Upper lobe of right lung (tissue), 1 donor: ENCODE measurements at regions not wholly inside any gene's neighbourhood (a gene's known extent, or its start where the extent isn't known, plus 50 kb on each side); places are given as distances from the start of the nearest gene placed in this dataset.

Experiments
- ATAC-seq: fragments of 200-7000 bp; cut with Tn5 transposase; one replicate; pipeline ENCODE4 v1.9.1; 2020; ENCODE audit warnings: mild to moderate bottlenecking, moderate library complexity
- DNase-seq: peaks from one replicate; pipeline ENCODE4 v3.0.0-alpha.2; 2020
- H3K27ac ChIP-seq: fragments of 200-600 bp; one replicate; pipeline ENCODE4 v1.8.0; 2022
- H3K27me3 ChIP-seq: fragments of 200-600 bp; one replicate; pipeline ENCODE4 v1.8.0; 2022; ENCODE audit warnings: mild to moderate bottlenecking
- H3K36me3 ChIP-seq: fragments of 200-600 bp; one replicate; pipeline ENCODE4 v1.8.0; 2022
- H3K4me1 ChIP-seq: fragments of 200-600 bp; one replicate; pipeline ENCODE4 v1.8.0; 2022
- H3K4me3 ChIP-seq: fragments of 200-600 bp; one replicate; pipeline ENCODE4 v1.8.0; 2022; ENCODE audit warnings: mild to moderate bottlenecking
- H3K9me3 ChIP-seq: fragments of 200-600 bp; one replicate; pipeline ENCODE4 v1.8.0; 2022
- intact Hi-C: fragments of 100-400 bp; cut with DNase I; formaldehyde crosslinking; loops from one replicate; pipeline ENCODE4 v1.11.0; 2022
- TF ChIP-seq, protein P1 (sequence below): fragments of 200-600 bp; IDR thresholded peaks from one replicate; pipeline ENCODE4 v1.8.0; 2022; ENCODE audit warnings: antibody characterized with exemption
- donor health status: DM: no; HTN: yes; CAD: no; lungs with severe emphysema.

DNA sequence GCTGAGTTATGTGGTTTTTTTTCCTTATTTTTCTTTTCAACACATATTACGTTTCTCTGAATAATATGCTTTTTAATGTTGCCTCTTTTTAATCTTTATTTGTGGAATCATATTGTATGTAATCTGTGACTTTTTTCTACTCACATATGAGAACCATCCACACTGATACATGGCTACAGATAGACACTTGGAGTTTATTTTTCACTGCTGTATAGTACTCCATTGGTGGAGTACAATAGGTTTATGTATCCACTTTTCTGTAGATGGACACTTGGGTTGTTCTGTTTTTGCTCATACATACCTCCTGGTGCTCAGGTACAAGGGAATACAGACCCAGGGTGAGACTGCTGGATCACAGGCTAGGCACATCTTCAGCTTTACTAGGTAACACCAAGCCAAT, 71.5 kb upstream of the ERG start:
- no peaks in the 10 kb centered on the region for H3K27me3 ChIP-seq
- H3K36me3 ChIP-seq = no peaks in the 10 kb centered on the region
- no peaks in the 10 kb centered on the region for H3K4me1 ChIP-seq
- DNase-seq = no peak
- H3K27ac ChIP-seq = no peak overlapping the region
- no peaks in the 10 kb centered on the region for H3K9me3 ChIP-seq
- ATAC-seq = no peak
- no peak overlapping the region for H3K4me3 ChIP-seq
- TF ChIP-seq, protein P1, sequence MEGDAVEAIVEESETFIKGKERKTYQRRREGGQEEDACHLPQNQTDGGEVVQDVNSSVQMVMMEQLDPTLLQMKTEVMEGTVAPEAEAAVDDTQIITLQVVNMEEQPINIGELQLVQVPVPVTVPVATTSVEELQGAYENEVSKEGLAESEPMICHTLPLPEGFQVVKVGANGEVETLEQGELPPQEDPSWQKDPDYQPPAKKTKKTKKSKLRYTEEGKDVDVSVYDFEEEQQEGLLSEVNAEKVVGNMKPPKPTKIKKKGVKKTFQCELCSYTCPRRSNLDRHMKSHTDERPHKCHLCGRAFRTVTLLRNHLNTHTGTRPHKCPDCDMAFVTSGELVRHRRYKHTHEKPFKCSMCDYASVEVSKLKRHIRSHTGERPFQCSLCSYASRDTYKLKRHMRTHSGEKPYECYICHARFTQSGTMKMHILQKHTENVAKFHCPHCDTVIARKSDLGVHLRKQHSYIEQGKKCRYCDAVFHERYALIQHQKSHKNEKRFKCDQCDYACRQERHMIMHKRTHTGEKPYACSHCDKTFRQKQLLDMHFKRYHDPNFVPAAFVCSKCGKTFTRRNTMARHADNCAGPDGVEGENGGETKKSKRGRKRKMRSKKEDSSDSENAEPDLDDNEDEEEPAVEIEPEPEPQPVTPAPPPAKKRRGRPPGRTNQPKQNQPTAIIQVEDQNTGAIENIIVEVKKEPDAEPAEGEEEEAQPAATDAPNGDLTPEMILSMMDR = no peak
- intact Hi-C loops = no loop called here

DNA sequence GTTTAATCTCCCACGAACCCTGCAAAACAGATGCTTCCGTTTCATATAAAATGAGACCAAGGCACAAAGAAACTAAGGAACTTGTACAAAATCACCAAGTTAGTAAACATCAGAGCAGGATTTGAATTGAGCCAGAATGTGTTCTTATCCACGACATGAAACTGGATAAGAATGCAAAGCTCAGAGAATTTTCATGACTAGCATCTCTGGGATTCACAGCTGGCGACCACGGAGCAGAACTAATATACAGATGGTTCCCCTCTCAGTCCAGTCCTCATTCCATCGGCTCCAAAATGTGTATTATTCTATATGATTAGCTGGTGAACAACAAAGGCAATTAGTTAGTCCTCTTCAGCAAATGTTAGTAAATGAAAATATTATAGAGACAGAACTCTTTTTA, 72.3 kb upstream of the ERG start:
- H3K27me3 ChIP-seq = no peaks in the 10 kb centered on the region
- H3K36me3 ChIP-seq = no peaks in the 10 kb centered on the region
- no peak overlapping the region for H3K4me3 ChIP-seq
- TF ChIP-seq, protein P1 = no peak
- DNase-seq (no peak), ATAC-seq (no peak)
- no peaks in the 10 kb centered on the region for H3K4me1 ChIP-seq
- no peak overlapping the region for H3K27ac ChIP-seq
- intact Hi-C loops = no loop called here
- H3K9me3 ChIP-seq = no peaks in the 10 kb centered on the region

DNA sequence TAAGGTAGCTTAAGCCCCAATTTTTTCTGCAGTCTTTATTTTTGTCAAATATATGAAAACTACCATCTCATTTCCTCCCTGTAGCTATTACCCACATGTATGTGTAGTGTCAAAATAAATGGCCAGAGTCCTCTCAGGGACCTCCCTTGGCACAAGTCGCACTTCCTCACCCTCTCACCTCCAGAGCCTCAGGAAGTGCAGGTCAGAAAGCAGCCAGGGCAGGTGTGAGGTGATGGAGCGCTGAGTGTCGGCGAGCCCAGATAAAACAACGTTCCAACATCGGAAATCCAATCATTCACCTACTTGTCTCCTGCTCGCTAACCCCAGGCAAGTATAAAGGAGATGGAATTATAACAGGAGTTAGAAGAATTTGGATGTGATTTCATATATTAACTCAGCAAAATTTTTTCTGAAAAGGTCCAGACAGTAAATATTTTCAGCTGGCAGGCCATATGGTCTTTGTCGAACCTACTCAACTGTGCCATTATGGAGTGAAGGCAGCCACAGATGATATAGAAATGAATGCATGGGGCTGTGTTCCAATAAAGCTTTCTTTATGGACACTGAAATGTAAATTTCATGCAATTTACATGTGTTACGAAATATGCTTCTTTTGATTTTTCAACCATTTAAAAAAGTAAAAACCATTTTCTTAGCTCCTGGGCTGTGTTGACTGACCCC, 76.8 kb upstream of the ERG start:
- Histone ChIP-seq H3K27ac (no peak overlapping the region), H3K27me3 (no peaks in the 10 kb centered on the region), H3K4me1 (no peaks in the 10 kb centered on the region), H3K36me3 (no peaks in the 10 kb centered on the region), H3K4me3 (no peak overlapping the region), H3K9me3 (no peaks in the 10 kb centered on the region)
- intact Hi-C loops = no loop called here
- ATAC-seq = no peak
- TF ChIP-seq, protein P1 = no peak
- no peak for DNase-seq

DNA sequence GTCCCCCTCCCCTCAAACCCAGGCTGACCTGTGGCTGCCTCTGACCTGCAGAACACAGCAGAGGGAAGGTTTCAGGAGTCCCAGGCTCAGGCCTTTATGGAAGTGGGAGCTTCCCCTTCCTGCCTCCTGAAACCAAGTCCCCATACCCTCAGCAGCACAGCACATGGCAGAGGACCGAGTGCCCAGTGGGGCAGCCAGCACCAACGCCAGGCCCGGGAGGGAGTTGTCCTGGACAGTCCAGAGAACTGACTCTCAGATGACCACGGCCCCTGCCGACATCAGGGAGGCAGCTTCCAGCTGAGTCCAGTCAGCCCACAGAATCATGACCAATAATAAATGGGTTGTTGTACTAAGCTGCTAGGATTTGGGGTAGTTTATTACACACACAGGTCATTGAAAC, 79.6 kb upstream of the ERG start:
- H3K4me1 ChIP-seq = no peaks in the 10 kb centered on the region
- ATAC-seq = no peak
- H3K4me3 ChIP-seq = no peak overlapping the region
- H3K27ac ChIP-seq = no peak overlapping the region
- intact Hi-C loops = no loop called here
- no peaks in the 10 kb centered on the region for H3K9me3 ChIP-seq
- H3K27me3 ChIP-seq = no peaks in the 10 kb centered on the region
- DNase-seq = no peak
- no peaks in the 10 kb centered on the region for H3K36me3 ChIP-seq
- TF ChIP-seq, protein P1 = no peak

DNA sequence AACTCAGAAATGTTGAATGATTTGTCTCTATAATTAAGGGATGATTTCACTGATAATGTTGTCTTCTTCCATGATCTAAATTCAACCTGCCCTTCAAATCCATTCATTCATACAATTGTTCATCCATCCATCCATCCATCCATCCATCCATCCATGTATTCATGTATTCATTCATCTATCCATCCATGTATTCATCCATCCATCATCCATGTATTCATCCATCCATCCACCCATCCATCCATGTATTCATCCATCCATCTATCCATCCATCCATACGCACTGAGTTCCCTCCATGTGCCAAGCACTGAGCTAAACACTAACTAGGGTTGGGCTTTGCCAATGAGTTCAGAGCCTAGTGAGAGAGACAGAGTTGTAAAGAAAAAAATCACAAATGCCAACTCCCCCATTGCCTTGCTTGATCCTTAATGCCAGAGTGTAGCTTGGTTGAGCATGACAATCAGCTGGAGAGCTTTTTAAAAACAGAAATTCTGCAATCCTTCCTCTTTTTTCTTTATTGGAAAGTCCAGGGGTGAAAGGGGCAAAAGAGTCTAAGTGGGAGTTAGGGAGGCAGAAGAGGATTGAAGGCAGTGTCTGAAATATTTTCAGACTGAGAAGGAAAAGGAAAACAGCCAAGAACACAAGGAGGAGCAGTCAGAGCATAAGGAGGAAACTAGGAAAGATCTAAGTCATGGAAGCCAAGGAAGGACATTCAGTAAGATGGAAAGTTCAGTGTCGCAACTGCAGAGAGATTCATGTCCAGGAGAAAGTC, 92.4 kb upstream of the ERG start:
- DNase-seq (no peak), ATAC-seq (no peak)
- Histone ChIP-seq H3K36me3 (no peaks in the 10 kb centered on the region), H3K4me3 (no peak overlapping the region), H3K4me1 (no peaks in the 10 kb centered on the region), H3K27me3 (peaks cover 4% of the 10 kb centered on the region), H3K9me3 (no peaks in the 10 kb centered on the region), H3K27ac (no peak overlapping the region)
- TF ChIP-seq, protein P1 = no peak
- intact Hi-C loops = no loop called here
